IMR-90 (cell line): ENCODE measurements at regions not wholly inside any gene's neighbourhood (a gene's known extent, or its start where the extent isn't known, plus 50 kb on each side); places are given as distances from the start of the nearest gene placed in this dataset.

Experiments
- ATAC-seq: fragments of 200-7000 bp; cut with Tn5 transposase; 2 replicates; pipeline ENCODE4 v1.9.1; 2020; ENCODE audit warnings: low read depth, mild to moderate bottlenecking, moderate library complexity
- BruUV-seq: library from RNA; stranded (reverse); fragments of 400-500 nt; replicated peaks from 2 replicates; lab custom pipeline; 2021; lab: Mats Ljungman, UMichigan
- CTCF ChIA-PET: fragments of 300-600 bp; formaldehyde crosslinking; extraction: SDS; loops from one replicate; lab custom pipeline; 2021; ENCODE audit warnings: antibody characterized with exemption; lab: Yijun Ruan, JAX
- POLR2A ChIA-PET: fragments of 300-600 bp; sonication (Branson Sonifier 250); formaldehyde crosslinking; loops from one replicate; lab custom pipeline; 2022; ENCODE audit warnings: antibody characterized with exemption; ENCODE audit not compliant: unreplicated experiment; lab: Charles Lee
- DNase-seq: peaks from one replicate; pipeline ENCODE4 v3.0.0; 2013
- H2AFZ ChIP-seq: replicated peaks from 2 replicates; pipeline ENCODE3; 2013; ENCODE audit warnings: low read length, mild to moderate bottlenecking; ENCODE audit not compliant: poor library complexity
- H2AK5ac ChIP-seq: 2 replicates; pipeline ENCODE4 v1.6.1; 2013; ENCODE audit warnings: low read depth, low read length, inconsistent platforms
- H2AK9ac ChIP-seq: replicated peaks from 2 replicates; pipeline ENCODE3; 2013; ENCODE audit warnings: mild to moderate bottlenecking, low read depth, low read length, moderate library complexity; ENCODE audit not compliant: poor library complexity
- H2BK120ac ChIP-seq: 2 replicates; pipeline ENCODE4 v1.6.1; 2013; ENCODE audit warnings: low read depth, low read length, inconsistent platforms
- H2BK15ac ChIP-seq: 3 replicates; pipeline ENCODE4 v1.6.1; 2013; ENCODE audit warnings: low read depth, low read length, inconsistent platforms
- H2BK20ac ChIP-seq: 2 replicates; pipeline ENCODE4 v1.6.1; 2013; ENCODE audit warnings: low read depth, mild to moderate bottlenecking, inconsistent platforms, low read length, moderate library complexity
- H2BK5ac ChIP-seq: 2 replicates; pipeline ENCODE4 v1.6.1; 2013; ENCODE audit warnings: mild to moderate bottlenecking, low read depth, low read length, inconsistent platforms; ENCODE audit not compliant: poor library complexity, severe bottlenecking
- H3K14ac ChIP-seq: replicated peaks from 2 replicates; pipeline ENCODE4 v1.6.1; 2013; ENCODE audit warnings: low read depth, low read length, inconsistent platforms
- H3K18ac ChIP-seq: 2 replicates; pipeline ENCODE4 v1.6.1; 2013; ENCODE audit warnings: low read depth, low read length, control low read depth
- H3K23ac ChIP-seq: 2 replicates; pipeline ENCODE4 v1.6.1; 2013; ENCODE audit warnings: low read depth, low read length, inconsistent platforms
- H3K27ac ChIP-seq: 2 replicates; pipeline ENCODE4 v1.5.1; 2013; ENCODE audit warnings: mild to moderate bottlenecking, control low read depth, low read length; ENCODE audit not compliant: insufficient read depth
- H3K27me3 ChIP-seq: 2 replicates; pipeline ENCODE4 v1.6.1; 2013; ENCODE audit warnings: low read length; ENCODE audit not compliant: control insufficient read depth, insufficient read depth
- H3K36me3 ChIP-seq: 2 replicates; pipeline ENCODE4 v1.6.1; 2013; ENCODE audit warnings: low read length, mixed read lengths; ENCODE audit not compliant: control insufficient read depth, insufficient read depth
- H3K4ac ChIP-seq: 2 replicates; pipeline ENCODE4 v1.6.1; 2013; ENCODE audit warnings: low read depth, low read length, inconsistent platforms
- H3K4me1 ChIP-seq: 2 replicates; pipeline ENCODE4 v1.6.1; 2013; ENCODE audit warnings: low read length, mixed read lengths; ENCODE audit not compliant: control insufficient read depth, insufficient read depth
- H3K4me2 ChIP-seq: 2 replicates; pipeline ENCODE4 v1.6.1; 2013; ENCODE audit warnings: low read depth, mild to moderate bottlenecking, control low read depth, low read length, moderate library complexity
- H3K4me3 ChIP-seq: 2 replicates; pipeline ENCODE4 v1.5.1; 2013; ENCODE audit warnings: low read depth, mild to moderate bottlenecking, control low read depth, low read length, moderate library complexity; ENCODE audit not compliant: insufficient read depth
- H3K56ac ChIP-seq: 2 replicates; pipeline ENCODE4 v1.6.1; 2013; ENCODE audit warnings: low read length, inconsistent platforms; ENCODE audit not compliant: insufficient read depth; ENCODE audit errors: extremely low read depth
- H3K79me1 ChIP-seq, 2 experiments: 2 replicates each; pipeline ENCODE4 v1.6.1; 2013; ENCODE audit warnings: low read length in 2 of 2, inconsistent platforms in 1 of 2, low read depth in 1 of 2
- H3K9ac ChIP-seq: 2 replicates; pipeline ENCODE4 v1.6.1; 2013; ENCODE audit warnings: low read depth, low read length, control low read depth
- H3K9me1 ChIP-seq: 2 replicates; pipeline ENCODE4 v1.6.1; 2013; ENCODE audit warnings: low read length, inconsistent platforms; ENCODE audit not compliant: insufficient read depth
- H3K9me3 ChIP-seq: 2 replicates; pipeline ENCODE4 v1.6.1; 2013; ENCODE audit warnings: low read length; ENCODE audit not compliant: control insufficient read depth, insufficient read depth
- H4K20me1 ChIP-seq: 2 replicates; pipeline ENCODE4 v1.6.1; 2013; ENCODE audit warnings: low read length, inconsistent platforms; ENCODE audit not compliant: insufficient read depth
- H4K5ac ChIP-seq: 2 replicates; pipeline ENCODE4 v1.6.1; 2013; ENCODE audit warnings: mild to moderate bottlenecking, low read depth, low read length, control low read depth
- H4K8ac ChIP-seq, 2 experiments: 2 replicates each; pipeline ENCODE4 v1.6.1; 2013; ENCODE audit warnings: low read depth in 2 of 2, low read length in 2 of 2, control low read depth in 1 of 2, inconsistent platforms in 1 of 2
- H4K91ac ChIP-seq: 2 replicates; pipeline ENCODE4 v1.6.1; 2013; ENCODE audit warnings: low read depth, low read length, inconsistent platforms; ENCODE audit not compliant: insufficient read depth
- RFX5 ChIP-seq: IDR thresholded peaks from 2 replicates; pipeline ENCODE4 v1.8.0; 2012; ENCODE audit warnings: low read depth, mild to moderate bottlenecking, low read length, moderate library complexity
- WGBS, 2 experiments: methylation state at CpG; one replicate each; pipeline versions ENCODE4 v1.1.5 to v1.1.7; 2013; ENCODE audit warnings: missing lambda C conversion rate in 2 of 2; ENCODE audit not compliant: insufficient read length in 1 of 2; ENCODE audit errors: extremely low coverage in 2 of 2; 5-methylcytosine and 5-hydroxymethylcytosine counted together
- dilution Hi-C: fragments of 300-500 bp; cut with HindIII; formaldehyde crosslinking; loops from one replicate; pipeline ENCODE4 v1.14.3; 2018; ENCODE audit warnings: low sequenced_read_pairs; ENCODE audit not compliant: unreplicated experiment
- in situ Hi-C: fragments of 300-500 bp; cut with MboI; formaldehyde crosslinking; loops from 3 replicates; pipeline ENCODE4 v1.14.3; 2019; ENCODE audit warnings: low sequenced_read_pairs, inconsistent platforms, mixed read lengths
- intact Hi-C: fragments of 100-400 bp; cut with micrococcal nuclease; formaldehyde crosslinking; loops from 2 replicates; pipeline ENCODE4 v1.10.0; 2022
- TF ChIP-seq, protein P1 (sequence below): fragments of 150-350 bp; IDR thresholded peaks from 2 replicates; pipeline ENCODE4 v1.6.1; 2017; ENCODE audit warnings: mild to moderate bottlenecking, antibody characterized with exemption, low read length, low read depth

DNA sequence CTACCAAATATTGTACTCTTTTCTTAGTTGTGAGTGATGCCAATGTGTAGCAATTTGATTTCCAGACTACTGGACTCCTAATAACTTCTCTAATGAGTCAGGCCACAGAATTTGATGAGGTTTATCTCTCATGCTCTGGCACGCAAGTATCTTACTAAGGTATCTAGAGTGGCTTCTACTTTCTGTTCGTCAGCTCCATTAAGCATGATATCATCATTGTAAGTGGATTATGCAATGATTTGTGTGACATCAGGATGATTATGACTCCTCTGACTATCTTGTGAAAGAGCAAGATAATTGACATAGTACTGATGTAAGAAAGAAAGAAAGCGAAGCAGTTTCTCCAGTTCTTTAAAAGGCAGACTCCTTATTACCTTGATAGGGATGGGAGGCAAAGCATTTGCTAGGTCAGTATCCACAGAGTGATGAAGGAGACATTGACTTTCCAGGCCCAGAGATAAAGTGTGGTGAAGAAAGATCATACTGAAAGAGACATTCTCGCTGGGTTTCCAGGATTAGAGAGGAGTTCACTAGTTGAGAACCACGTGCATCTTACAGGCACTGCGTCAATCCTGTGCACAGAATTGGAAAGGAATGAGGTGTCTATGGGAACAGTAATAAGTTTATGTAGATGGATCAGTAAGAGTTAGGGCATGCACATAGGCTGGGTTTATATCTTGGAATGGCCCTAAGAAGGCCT lies 161.9 kb upstream of the STK26 start:
- POLR2A ChIA-PET: no interaction called here
- dilution Hi-C loops (no loop called here), in situ Hi-C loops (no loop called here), intact Hi-C loops (no loop called here)
- Histone ChIP-seq H4K8ac (no peak overlapping the region), H3K27ac (no peak overlapping the region), H2BK15ac (no peak overlapping the region), H3K18ac (no peak overlapping the region), H2BK5ac (no peak overlapping the region), H3K4me3 (no peak overlapping the region), H4K20me1 (no peaks in the 10 kb centered on the region), H3K56ac (no peak overlapping the region), H3K4ac (no peak overlapping the region), H3K27me3 (peaks cover 10% of the 10 kb centered on the region), H3K4me2 (no peak overlapping the region), H3K14ac (no peak overlapping the region), H3K9me1 (no peaks in the 10 kb centered on the region), H3K79me1 (no peaks in the 10 kb centered on the region), H2AK5ac (no peak overlapping the region), H3K4me1 (no peaks in the 10 kb centered on the region), H3K9ac (no peak overlapping the region), H3K9me3 (peaks cover 5% of the 10 kb centered on the region; the same call in 1 of the 2 replicates), H2BK120ac (no peak overlapping the region), H3K23ac (no peak overlapping the region), H2BK20ac (no peak overlapping the region), H4K5ac (no peak overlapping the region), H2AK9ac (no peak overlapping the region), H3K36me3 (no peaks in the 10 kb centered on the region), H4K91ac (no peak overlapping the region), H2AFZ (no peak overlapping the region)
- BruUV-seq: no TSS peak
- DNase-seq: no peak
- CTCF ChIA-PET: no interaction called here
- WGBS, 2 experiments: 56% methylated on average over 3 of the region's 6 CpGs; no CpG with 5 or more reads in 1 of the 2 experiments
- TF ChIP-seq RFX5: no peak
- TF ChIP-seq, protein P1, sequence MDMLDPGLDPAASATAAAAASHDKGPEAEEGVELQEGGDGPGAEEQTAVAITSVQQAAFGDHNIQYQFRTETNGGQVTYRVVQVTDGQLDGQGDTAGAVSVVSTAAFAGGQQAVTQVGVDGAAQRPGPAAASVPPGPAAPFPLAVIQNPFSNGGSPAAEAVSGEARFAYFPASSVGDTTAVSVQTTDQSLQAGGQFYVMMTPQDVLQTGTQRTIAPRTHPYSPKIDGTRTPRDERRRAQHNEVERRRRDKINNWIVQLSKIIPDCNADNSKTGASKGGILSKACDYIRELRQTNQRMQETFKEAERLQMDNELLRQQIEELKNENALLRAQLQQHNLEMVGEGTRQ: no peak
- no peak for ATAC-seq
